Endothelial cell of umbilical vein (primary cell): ENCODE measurements at regions not wholly inside any gene's neighbourhood (a gene's known extent, or its start where the extent isn't known, plus 50 kb on each side); places are given as distances from the start of the nearest gene placed in this dataset.

ENCODE experiments used
- BruUV-seq: library from RNA; stranded (reverse); fragments of 400-500 nt; replicated peaks from 2 replicates; lab custom pipeline; 2021; lab: Mats Ljungman, UMichigan
- CTCF ChIA-PET: fragments of 300-600, 350-600 bp; sonication (Branson Sonifier 250); formaldehyde crosslinking; loops from one replicate; lab custom pipeline; 2021; ENCODE audit warnings: antibody characterized with exemption, inconsistent platforms; lab: Charles Lee
- POLR2A ChIA-PET: fragments of 300-600, 350-600 bp; sonication (Branson Sonifier 250); formaldehyde crosslinking; loops from one replicate; lab custom pipeline; 2021; ENCODE audit warnings: antibody characterized with exemption, inconsistent platforms; lab: Charles Lee
- DNase-seq: peaks from one replicate; pipeline ENCODE4 v3.0.0-alpha.2; 2011; ENCODE audit warnings: low read depth, low spot score
- FAIRE-seq: peaks from 2 replicates; lab custom pipeline; 2011; peaks lifted over from hg19 to GRCh38; lab: Jason Lieb, UNC
- H2AFZ ChIP-seq: 2 replicates; pipeline ENCODE4 v1.6.0; 2012; ENCODE audit warnings: low read depth, low read length, control low read depth, inconsistent platforms
- H3K27ac ChIP-seq: 2 replicates; pipeline ENCODE4 v1.5.1; 2011; ENCODE audit warnings: low read depth, mild to moderate bottlenecking, control low read depth, low read length, moderate library complexity; ENCODE audit not compliant: insufficient read depth
- H3K27me3 ChIP-seq, 2 experiments: 2 replicates each; pipeline versions ENCODE4 v1.6.0 to v1.6.1; 2011; ENCODE audit warnings: low read length in 2 of 2, mixed read lengths in 1 of 2; ENCODE audit not compliant: control insufficient read depth in 2 of 2, insufficient read depth in 2 of 2
- H3K36me3 ChIP-seq, 2 experiments: 2 replicates in 1 of 2; 3 replicates in 1 of 2; pipeline ENCODE4 v1.5.1; 2011; ENCODE audit warnings: low read length in 2 of 2, mild to moderate bottlenecking in 1 of 2, moderate library complexity in 1 of 2; ENCODE audit not compliant: control insufficient read depth in 2 of 2, insufficient read depth in 2 of 2; ENCODE audit errors: extremely low read depth in 1 of 2
- H3K4me1 ChIP-seq: 3 replicates; pipeline ENCODE4 v1.5.1; 2011; ENCODE audit warnings: mild to moderate bottlenecking, low read length; ENCODE audit not compliant: control insufficient read depth, insufficient read depth; ENCODE audit errors: extremely low read depth
- H3K4me2 ChIP-seq: 2 replicates; pipeline ENCODE4 v1.6.1; 2011; ENCODE audit warnings: low read length, control low read depth, mixed read lengths; ENCODE audit not compliant: insufficient read depth
- H3K4me3 ChIP-seq, 3 experiments: fragments of 200-600 bp in 1 of 3; sonication (generic), shearing (Covaris generic) in 1 of 3; replicated peaks in 1 of 3; 2 replicates each; pipeline ENCODE4 v1.5.1; 2011 to 2016; ENCODE audit warnings: control low read depth in 3 of 3, low read length in 3 of 3, mild to moderate bottlenecking in 2 of 3, inconsistent platforms in 1 of 3, low read depth in 1 of 3, moderate library complexity in 1 of 3; ENCODE audit not compliant: insufficient read depth in 1 of 3
- H3K79me2 ChIP-seq: 2 replicates; pipeline ENCODE4 v1.6.0; 2012; ENCODE audit warnings: low read length, inconsistent platforms; ENCODE audit not compliant: control insufficient read depth, insufficient read depth
- H3K9ac ChIP-seq: replicated peaks from 2 replicates; pipeline ENCODE3; 2011; ENCODE audit warnings: low read length, control low read depth; ENCODE audit not compliant: insufficient read depth; ENCODE audit errors: extremely low read depth
- H3K9me1 ChIP-seq: replicated peaks from 3 replicates; pipeline ENCODE4 v1.6.0; 2011; ENCODE audit warnings: mild to moderate bottlenecking, low read length; ENCODE audit not compliant: control insufficient read depth, insufficient read depth; ENCODE audit errors: extremely low read depth
- H3K9me3 ChIP-seq: replicated peaks from 2 replicates; pipeline ENCODE4 v1.5.1; 2012; ENCODE audit warnings: low read length, inconsistent platforms; ENCODE audit not compliant: control insufficient read depth, insufficient read depth
- H4K20me1 ChIP-seq: replicated peaks from 2 replicates; pipeline ENCODE3; 2011; ENCODE audit warnings: mild to moderate bottlenecking, low read length; ENCODE audit not compliant: control insufficient read depth, insufficient read depth; ENCODE audit errors: extremely low read depth
- CTCF ChIP-seq, 2 donors: IDR thresholded peaks; 1 replicate in 1 of 2; 2 replicates in 1 of 2; pipeline ENCODE4 v1.5.1; 2011; ENCODE audit warnings: low read length in 2 of 2, mild to moderate bottlenecking in 2 of 2, moderate library complexity in 2 of 2, control low read depth in 1 of 2, inconsistent platforms in 1 of 2, low read depth in 1 of 2; ENCODE audit not compliant: insufficient read depth in 1 of 2; ENCODE audit errors: extremely low read depth in 1 of 2
- EZH2 ChIP-seq: IDR thresholded peaks from 2 replicates; pipeline ENCODE4 v1.6.1; 2012; ENCODE audit warnings: borderline replicate concordance, low read depth, mild to moderate bottlenecking, moderate library complexity, low read length, inconsistent platforms; ENCODE audit not compliant: severe bottlenecking
- FOS ChIP-seq: IDR thresholded peaks from 2 replicates; pipeline ENCODE4 v1.6.1; 2011; ENCODE audit warnings: mild to moderate bottlenecking, low read length, moderate library complexity, borderline replicate concordance; ENCODE audit not compliant: insufficient read depth
- GATA2 ChIP-seq: IDR thresholded peaks from 2 replicates; pipeline ENCODE4 v1.7.0; 2011; ENCODE audit warnings: low read depth, mild to moderate bottlenecking, moderate library complexity, mixed read lengths, low read length; ENCODE audit not compliant: insufficient read length, insufficient read depth
- JUN ChIP-seq: IDR thresholded peaks from 2 replicates; pipeline ENCODE4 v1.6.1; 2011; ENCODE audit warnings: borderline replicate concordance, low read depth; ENCODE audit not compliant: insufficient read length, insufficient read depth
- MAX ChIP-seq: IDR thresholded peaks from 2 replicates; pipeline ENCODE4 v1.6.1; 2011; ENCODE audit not compliant: insufficient read depth, insufficient read length
- MYC ChIP-seq: IDR thresholded peaks from one replicate; pipeline ENCODE4 v1.6.1; 2011; ENCODE audit warnings: mild to moderate bottlenecking, low read depth, low read length
- POLR2A ChIP-seq: IDR thresholded peaks from 2 replicates; pipeline ENCODE4 v1.6.1; 2012; ENCODE audit warnings: low read depth, mild to moderate bottlenecking, control low read depth, low read length
- POLR2AphosphoS5 ChIP-seq: IDR thresholded peaks from 2 replicates; pipeline ENCODE4 v1.6.1; 2012; ENCODE audit warnings: low read depth, mild to moderate bottlenecking, control low read depth, low read length, moderate library complexity; ENCODE audit not compliant: insufficient read depth
- dilution Hi-C: fragments of 300-500 bp; cut with MboI; formaldehyde crosslinking; loops from one replicate; pipeline ENCODE4 v1.15.0; 2019; ENCODE audit warnings: low sequenced_read_pairs; ENCODE audit not compliant: extremely low pct_ligation_motif_present
- intact Hi-C: fragments of 100-400 bp; cut with micrococcal nuclease; formaldehyde crosslinking; loops from one replicate; pipeline ENCODE4 v1.10.0; 2022

- no peaks in the 10 kb centered on the region for H3K27me3 ChIP-seq
- intact Hi-C loops (no loop called here), dilution Hi-C loops (no loop called here)
- no peaks in the 10 kb centered on the region for H3K79me2 ChIP-seq
- H2AFZ ChIP-seq: no peak overlapping the region
- no peaks in the 10 kb centered on the region for H4K20me1 ChIP-seq
- no peak overlapping the region for H3K9ac ChIP-seq
- ChIA-PET CTCF (no interaction called here), POLR2A (no interaction called here)
- H3K27ac ChIP-seq: no peak overlapping the region
- no peaks in the 10 kb centered on the region for H3K36me3 ChIP-seq
- H3K9me1 ChIP-seq: no peaks in the 10 kb centered on the region
- H3K4me1 ChIP-seq: no peaks in the 10 kb centered on the region
- H3K4me2 ChIP-seq: no peak overlapping the region
- no peak overlapping the region for H3K4me3 ChIP-seq
- no peak for FAIRE-seq
- TF ChIP-seq POLR2AphosphoS5 (no peak), GATA2 (no peak), JUN (no peak), FOS (no peak), POLR2A (no peak), MYC (no peak), CTCF (IDR thresholded peaks at IDR 0.05; ENCODE audit: extremely low read depth in 1 of 2, insufficient read depth in 1 of 2, low read depth in 1 of 2, low read length in 2 of 2) (no peak), EZH2 (no peak), MAX (no peak)
- H3K9me3 ChIP-seq: no peaks in the 10 kb centered on the region
- BruUV-seq: no TSS peak
- no peak for DNase-seq
These were observed 460.5 kb upstream of the CNKSR2 start for GRCh38 chrX:20913760-20914159.
